ENCODE measurements at regions not wholly inside any gene's neighbourhood (a gene's known extent, or its start where the extent isn't known, plus 50 kb on each side); places are given as distances from the start of the nearest gene placed in this dataset.

GRCh38 chr12:21065845-21066244 lies 65.1 kb upstream of the SLCO1B1 start:
- Histone ChIP-seq H3K4me2 (ENCODE audit: control insufficient read depth, insufficient read depth) (no peak overlapping the region), H3K4me1 (ENCODE audit: control insufficient read depth, insufficient read depth, low read length) (no peaks in the 10 kb centered on the region), H3K79me2 (ENCODE audit: control insufficient read depth, insufficient read depth, low read length) (no peaks in the 10 kb centered on the region), H3K27me3 (replicated peaks in 1 of 2; ENCODE audit: control insufficient read depth in 2 of 2, insufficient read depth in 2 of 2, low read length in 1 of 2) (no peaks in the 10 kb centered on the region), H3K27ac (ENCODE audit: control insufficient read depth, insufficient read depth) (no peak overlapping the region), H4K20me1 (ENCODE audit: control insufficient read depth, insufficient read depth) (no peaks in the 10 kb centered on the region), H3K36me3 (ENCODE audit: control insufficient read depth in 2 of 2, insufficient read depth in 2 of 2, low read length in 1 of 2) (no peaks in the 10 kb centered on the region), H3K4me3 (no peak overlapping the region), H3K9ac (ENCODE audit: control insufficient read depth, insufficient read depth, low read length) (no peak overlapping the region), H3K9me3 (replicated peaks; ENCODE audit: control insufficient read depth, insufficient read depth, low read length) (no peaks in the 10 kb centered on the region), H2AFZ (ENCODE audit: control insufficient read depth, low read depth, low read length) (no peak overlapping the region)
- ChIA-PET CTCF (interaction anchor here (1.0 to 2.2 kb wide), 6 partner anchors 9 to 415 kb away, joined by 3 to 9 read pairs (median 6); no protein-coding TSS in a partner anchor), POLR2A (no interaction called here), SMC1A (ENCODE audit: uncharacterized antibody, unreplicated experiment) (interaction anchor here (1.1 to 1.5 kb wide), 3 partner anchors 10 to 117 kb away, joined by 3 to 10 read pairs (median 3); no protein-coding TSS in a partner anchor), RAD21 (ENCODE audit: unreplicated experiment) (interaction anchor here (0.7 kb wide), 3 partner anchors 76 to 117 kb away, joined by 3 to 6 read pairs (median 3); no protein-coding TSS in a partner anchor)
- BruUV-seq (replicated peaks), result no TSS peak
- in situ Hi-C loops (cut with MboI), result no loop called here
- TF ChIP-seq SMAD5 (IDR thresholded peaks at IDR 0.05; ENCODE audit: low read depth) (no peak), FOS (IDR thresholded peaks at IDR 0.05; ENCODE audit: borderline replicate concordance, extremely low read depth, insufficient read length) (no peak), DPF2 (IDR thresholded peaks at IDR 0.05) (no peak), YBX1 (IDR thresholded peaks at IDR 0.05) (no peak), CTCF (IDR thresholded peaks at IDR 0.05 in 2 of 3, conservative IDR thresholded peaks at IDR 0.05 in 1 of 3; ENCODE audit: control insufficient read depth in 2 of 3, extremely low read depth in 1 of 3, insufficient read depth in 1 of 3, low read depth in 3 of 3, low read length in 3 of 3) (peak in 1 of 3 experiments; percentile 44; a peak in 3 of 6 replicates), TCF3 (IDR thresholded peaks at IDR 0.05; ENCODE audit: borderline replicate concordance, insufficient read depth, low read depth, low read length) (no peak), JUNB (IDR thresholded peaks at IDR 0.05) (no peak), USF1 (IDR thresholded peaks at IDR 0.05; ENCODE audit: borderline replicate concordance, extremely low read length, insufficient read depth, low read depth, low read length) (no peak), SMC3 (IDR thresholded peaks at IDR 0.05; ENCODE audit: borderline replicate concordance, low read length) (peak; percentile 10; the same call in 1 of the 2 replicates), NFIC (IDR thresholded peaks at IDR 0.05; ENCODE audit: low read depth, low read length) (no peak), RAD51 (IDR thresholded peaks at IDR 0.05) (no peak), EGR1 (IDR thresholded peaks at IDR 0.05; ENCODE audit: borderline replicate concordance in 1 of 2, low read depth in 2 of 2, low read length in 2 of 2) (no peak), RAD21 (IDR thresholded peaks at IDR 0.05; ENCODE audit: insufficient read depth, low read depth, low read length) (peak; percentile 47; the same call in 1 of the 2 replicates), ETV6 (conservative IDR thresholded peaks at IDR 0.05 in 1 of 2, IDR thresholded peaks at IDR 0.05 in 1 of 2; ENCODE audit: borderline replicate concordance in 1 of 2, low read depth in 1 of 2) (no peak), BRCA1 (IDR thresholded peaks at IDR 0.05; ENCODE audit: low read depth, low read length) (no peak), ASH2L (IDR thresholded peaks at IDR 0.05; ENCODE audit: borderline replicate concordance, low read depth) (no peak), MTA2 (IDR thresholded peaks at IDR 0.05; ENCODE audit: low read depth) (no peak), CBX5 (IDR thresholded peaks at IDR 0.05; ENCODE audit: low read depth) (no peak), SRF (IDR thresholded peaks at IDR 0.05; ENCODE audit: low read depth in 2 of 2, low read length in 2 of 2) (no peak), E2F4 (IDR thresholded peaks at IDR 0.05; ENCODE audit: low read depth, low read length) (no peak), SMAD1 (IDR thresholded peaks at IDR 0.05; ENCODE audit: low read depth, partially characterized antibody) (no peak), ZNF274 (IDR thresholded peaks at IDR 0.05; ENCODE audit: insufficient read depth, insufficient read length) (no peak)
- ATAC-seq (0 out of 3 replicates have a peak, but pooled peaks have one; percentile 39), DNase-seq (ENCODE audit: low read depth, low spot score) (no peak), FAIRE-seq (no peak)
- intact Hi-C loops (cut with micrococcal nuclease; ENCODE audit: unreplicated experiment), result loop anchor here (1.0 to 10.0 kb wide), 2 partner anchors 119 to 421 kb away; no protein-coding TSS in a partner anchor

Measured in GM12878 (cell line).